ENCODE measurements at regions not wholly inside any gene's neighbourhood (a gene's known extent, or its start where the extent isn't known, plus 50 kb on each side); places are given as distances from the start of the nearest gene placed in this dataset.
"Not testable (repeated sequence)": the region's sequence is repeated elsewhere in the genome, so short reads cannot be mapped to it uniquely, and the experiment has no call there.

DNA sequence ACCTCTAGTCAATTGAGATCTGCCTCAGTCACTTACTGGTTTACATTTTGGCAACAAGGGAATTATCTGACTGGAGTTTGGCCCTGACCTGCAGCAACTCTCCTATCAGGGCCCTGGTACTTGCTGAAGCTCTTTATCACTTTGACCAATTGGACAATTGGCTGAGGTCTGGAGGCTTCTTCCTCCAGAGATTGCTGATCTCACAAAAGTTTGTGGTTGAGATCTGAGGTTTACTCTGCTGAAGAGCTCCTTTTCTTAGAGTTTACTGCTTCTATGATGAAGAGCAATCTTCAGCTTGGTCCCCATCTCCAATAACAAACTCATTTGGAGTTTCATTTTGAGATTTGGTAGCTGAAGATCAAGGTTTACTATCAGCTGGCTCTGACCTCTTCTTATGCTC is 276.9 kb upstream of the SGCG start:
- Histone ChIP-seq H3K4me3 (ENCODE audit: low read length in 2 of 2) (no peak overlapping the region), H3K9ac (ENCODE audit: low read depth in 1 of 2, low read length in 2 of 2) (no peak overlapping the region), H3K27me3 (ENCODE audit: control insufficient read depth in 2 of 2, insufficient read depth in 2 of 2, low read length in 2 of 2) (no peaks in the 10 kb centered on the region), H3K9me3 (ENCODE audit: control insufficient read depth in 2 of 2, low read length in 2 of 2) (no peaks in the 10 kb centered on the region), H3K27ac (ENCODE audit: low read depth in 2 of 2, low read length in 2 of 2) (no peak overlapping the region), H3K4me1 (ENCODE audit: control insufficient read depth in 2 of 2, insufficient read depth in 2 of 2, low read length in 2 of 2) (no peaks in the 10 kb centered on the region), H3K36me3 (ENCODE audit: control insufficient read depth in 2 of 2, insufficient read depth in 2 of 2, low read length in 2 of 2) (no peaks in the 10 kb centered on the region)

DNA sequence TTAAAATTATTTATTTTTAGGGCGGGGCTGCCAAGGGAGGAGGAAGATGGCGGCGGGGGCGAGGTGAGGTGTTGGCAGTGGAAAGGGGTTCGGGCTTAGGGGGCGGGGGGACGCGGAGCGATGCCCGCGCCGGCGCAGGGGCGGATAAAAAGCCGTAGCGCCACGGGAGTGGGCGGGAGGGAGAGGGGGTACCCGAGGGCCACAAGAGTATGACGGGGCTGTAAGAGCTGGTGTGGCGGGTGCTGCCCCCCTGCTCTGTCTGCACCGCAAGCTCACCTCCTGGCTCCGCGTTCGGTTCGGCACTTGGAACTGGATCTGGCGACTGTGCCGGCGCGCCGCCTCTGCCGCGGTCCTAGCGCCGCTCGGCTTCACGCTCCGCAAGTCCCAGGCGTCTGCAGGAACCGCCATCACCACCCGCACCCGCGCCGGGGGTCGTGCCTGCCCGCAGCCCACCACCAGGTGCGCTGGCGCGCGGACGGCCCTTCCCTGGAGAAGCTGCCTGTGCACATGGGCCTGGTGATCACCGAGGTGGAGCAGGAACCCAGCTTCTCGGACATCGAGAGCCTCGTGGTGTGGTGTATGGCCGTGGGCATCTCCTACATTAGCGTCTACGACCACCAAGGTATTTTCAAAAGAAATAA is 265.2 kb upstream of the SGCG start:
- H3K4me1 ChIP-seq (ENCODE audit: control insufficient read depth in 2 of 2, insufficient read depth in 2 of 2, low read length in 2 of 2), result no peaks in the 10 kb centered on the region
- H3K36me3 ChIP-seq (ENCODE audit: control insufficient read depth in 2 of 2, insufficient read depth in 2 of 2, low read length in 2 of 2), result no peaks in the 10 kb centered on the region
- H3K27me3 ChIP-seq (ENCODE audit: control insufficient read depth in 2 of 2, insufficient read depth in 2 of 2, low read length in 2 of 2), result no peaks in the 10 kb centered on the region
- H3K4me3 ChIP-seq (ENCODE audit: low read length in 2 of 2), result peak overlapping the region; percentile 66 to 72
- peak overlapping the region in 1 of 2 donors; percentile 47 for H3K27ac ChIP-seq (ENCODE audit: low read depth in 2 of 2, low read length in 2 of 2)
- H3K9me3 ChIP-seq (ENCODE audit: control insufficient read depth in 2 of 2, low read length in 2 of 2), result no peaks in the 10 kb centered on the region
- H3K9ac ChIP-seq (ENCODE audit: low read depth in 1 of 2, low read length in 2 of 2), result peak overlapping the region in 1 of 2 donors; percentile 57

DNA sequence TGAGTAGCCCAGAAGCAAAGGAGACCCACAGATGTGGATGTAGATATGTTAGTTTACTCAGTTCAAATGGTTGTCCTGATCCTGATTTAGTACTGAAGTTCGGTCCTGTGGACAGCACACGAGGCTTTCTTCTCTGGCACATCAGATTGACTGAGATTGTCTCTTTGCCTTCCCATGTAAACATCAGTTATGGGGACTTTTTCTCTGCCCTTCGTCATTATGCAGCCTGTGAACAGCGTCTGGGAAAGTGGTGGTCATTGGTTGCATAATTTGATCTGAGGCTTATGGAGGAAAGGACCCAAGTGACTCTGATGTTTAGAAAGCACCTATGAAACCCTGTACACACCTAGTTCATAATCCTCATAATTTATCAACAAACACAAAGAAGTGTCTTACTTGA is 264.5 kb upstream of the SGCG start:
- H3K27me3 ChIP-seq (ENCODE audit: control insufficient read depth in 2 of 2, insufficient read depth in 2 of 2, low read length in 2 of 2); H3K4me1 ChIP-seq (ENCODE audit: control insufficient read depth in 2 of 2, insufficient read depth in 2 of 2, low read length in 2 of 2); H3K9ac ChIP-seq (ENCODE audit: low read depth in 1 of 2, low read length in 2 of 2); H3K36me3 ChIP-seq (ENCODE audit: control insufficient read depth in 2 of 2, insufficient read depth in 2 of 2, low read length in 2 of 2); H3K9me3 ChIP-seq (ENCODE audit: control insufficient read depth in 2 of 2, low read length in 2 of 2); H3K27ac ChIP-seq (ENCODE audit: low read depth in 2 of 2, low read length in 2 of 2): not testable (repeated sequence)
- H3K4me3 ChIP-seq (ENCODE audit: low read length in 2 of 2), result peak overlapping the region in 1 of 2 donors; percentile 66

DNA sequence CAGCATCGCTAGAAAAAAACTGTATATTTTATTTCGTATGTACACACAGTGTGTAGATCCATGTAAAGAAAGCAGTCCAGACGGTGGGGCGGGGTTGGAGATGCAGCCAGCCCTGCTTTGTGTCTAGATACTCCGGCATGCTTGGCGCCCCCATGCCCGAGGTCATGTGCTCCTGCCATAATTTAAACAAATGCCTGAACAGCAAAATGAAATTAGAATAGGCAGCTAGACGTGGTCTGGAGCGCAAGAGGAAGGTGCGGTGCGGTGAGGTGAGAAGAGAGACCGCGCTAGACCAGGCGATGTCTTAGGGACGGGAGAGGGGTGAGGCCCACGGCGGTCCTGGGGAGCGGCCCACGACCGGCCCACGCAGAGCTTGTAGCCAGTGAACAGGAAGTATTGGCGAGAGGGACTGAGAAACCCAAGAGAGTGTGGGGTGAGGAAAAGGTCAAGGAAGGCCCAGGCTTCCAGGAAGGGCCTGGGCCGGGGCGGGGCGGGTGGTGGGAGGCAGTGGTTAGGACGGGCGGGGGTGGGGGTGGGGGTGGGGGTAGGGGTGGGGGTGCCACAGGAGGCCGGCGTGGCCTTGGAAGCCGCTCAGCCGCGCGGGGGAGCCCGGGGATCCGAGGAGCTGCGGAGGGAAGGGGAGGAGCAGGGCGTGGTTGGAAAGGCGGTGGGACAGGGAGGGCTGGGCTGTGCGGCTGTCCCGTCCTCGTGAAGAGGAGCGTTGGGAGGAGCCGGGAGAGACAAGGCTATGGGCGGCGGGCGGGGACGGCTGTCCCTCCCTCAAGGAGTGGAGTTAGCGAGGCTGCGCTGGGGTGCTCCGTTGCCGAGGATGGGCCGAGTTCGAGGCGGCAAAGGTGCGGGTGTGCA is 254.7 kb upstream of the SGCG start:
- H3K9me3 ChIP-seq (ENCODE audit: control insufficient read depth in 2 of 2, low read length in 2 of 2), result no peaks in the 10 kb centered on the region
- no peaks in the 10 kb centered on the region for H3K4me1 ChIP-seq (ENCODE audit: control insufficient read depth in 2 of 2, insufficient read depth in 2 of 2, low read length in 2 of 2)
- H3K9ac ChIP-seq (ENCODE audit: low read depth in 1 of 2, low read length in 2 of 2), result peak overlapping the region in 1 of 2 donors; percentile 48
- peak overlapping the region in 1 of 2 donors; percentile 56 for H3K27ac ChIP-seq (ENCODE audit: low read depth in 2 of 2, low read length in 2 of 2)
- peaks cover 0 to 2% of the 10 kb centered on the region in 2 donors for H3K27me3 ChIP-seq (ENCODE audit: control insufficient read depth in 2 of 2, insufficient read depth in 2 of 2, low read length in 2 of 2)
- H3K36me3 ChIP-seq (ENCODE audit: control insufficient read depth in 2 of 2, insufficient read depth in 2 of 2, low read length in 2 of 2), result no peaks in the 10 kb centered on the region
- peak overlapping the region; percentile 20 to 54 for H3K4me3 ChIP-seq (ENCODE audit: low read length in 2 of 2)

DNA sequence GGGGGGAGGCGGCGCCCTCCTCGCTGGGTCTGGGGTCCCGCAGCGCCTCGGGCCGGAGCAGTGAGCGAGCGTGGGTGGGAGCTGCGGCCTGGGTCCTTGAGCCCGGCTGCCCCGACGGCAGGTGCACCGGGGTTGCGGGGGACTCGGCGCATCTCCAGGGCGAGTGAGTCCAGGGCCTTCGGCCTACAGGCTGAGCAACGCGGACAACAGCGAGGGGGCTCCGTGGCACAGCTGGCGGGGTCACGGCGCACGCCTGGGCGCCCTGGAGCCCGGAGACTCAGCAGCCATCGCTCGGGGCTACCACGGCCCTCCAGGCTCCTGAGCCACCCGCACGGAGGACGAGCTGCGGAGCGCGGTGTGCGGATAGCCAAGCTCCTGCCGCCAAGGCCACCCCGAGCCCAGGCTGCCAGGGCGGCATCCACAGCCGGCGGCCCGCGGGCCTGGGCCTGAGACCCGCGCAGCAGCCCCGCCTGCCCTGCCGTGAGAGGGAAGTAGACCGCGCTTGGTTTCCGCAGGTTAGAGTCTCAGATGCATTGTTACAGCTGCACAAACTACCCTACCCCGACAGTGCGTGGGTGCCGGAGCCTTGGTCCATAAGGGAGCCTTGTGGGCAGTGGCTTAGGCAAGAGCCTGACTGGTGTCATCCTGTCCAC is 253.9 kb upstream of the SGCG start:
- Histone ChIP-seq H3K36me3 (ENCODE audit: control insufficient read depth in 2 of 2, insufficient read depth in 2 of 2, low read length in 2 of 2) (no peaks in the 10 kb centered on the region), H3K27ac (ENCODE audit: low read depth in 2 of 2, low read length in 2 of 2) (peak overlapping the region in 1 of 2 donors; percentile 9), H3K9ac (ENCODE audit: low read depth in 1 of 2, low read length in 2 of 2) (peak overlapping the region in 1 of 2 donors; percentile 48), H3K4me3 (ENCODE audit: low read length in 2 of 2) (peak overlapping the region; percentile 20 to 54), H3K27me3 (ENCODE audit: control insufficient read depth in 2 of 2, insufficient read depth in 2 of 2, low read length in 2 of 2) (peaks cover 0 to 2% of the 10 kb centered on the region in 2 donors), H3K4me1 (ENCODE audit: control insufficient read depth in 2 of 2, insufficient read depth in 2 of 2, low read length in 2 of 2) (no peaks in the 10 kb centered on the region), H3K9me3 (ENCODE audit: control insufficient read depth in 2 of 2, low read length in 2 of 2) (no peaks in the 10 kb centered on the region)

DNA sequence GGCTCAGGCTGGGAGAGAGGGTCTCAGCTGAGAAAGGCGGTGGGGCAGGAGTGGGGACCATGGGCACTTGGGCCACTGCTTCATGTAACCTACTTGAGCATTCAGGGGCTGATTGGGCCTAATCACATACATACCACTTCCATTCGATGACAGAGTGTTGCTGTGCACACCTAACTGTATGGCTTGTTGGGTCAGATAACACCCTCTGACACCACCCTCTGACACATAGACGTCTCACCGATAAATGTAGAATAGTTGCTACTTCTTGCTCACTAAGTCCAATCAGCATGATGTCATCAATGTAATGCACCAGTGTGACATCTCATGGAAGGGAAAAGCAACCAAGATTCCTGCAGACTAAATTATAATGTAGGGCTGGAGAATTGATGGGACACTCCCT is 252.9 kb upstream of the SGCG start:
- not testable (repeated sequence) for H3K9ac ChIP-seq (ENCODE audit: low read depth in 1 of 2, low read length in 2 of 2); H3K4me1 ChIP-seq (ENCODE audit: control insufficient read depth in 2 of 2, insufficient read depth in 2 of 2, low read length in 2 of 2); H3K27me3 ChIP-seq (ENCODE audit: control insufficient read depth in 2 of 2, insufficient read depth in 2 of 2, low read length in 2 of 2); H3K9me3 ChIP-seq (ENCODE audit: control insufficient read depth in 2 of 2, low read length in 2 of 2); H3K27ac ChIP-seq (ENCODE audit: low read depth in 2 of 2, low read length in 2 of 2); H3K36me3 ChIP-seq (ENCODE audit: control insufficient read depth in 2 of 2, insufficient read depth in 2 of 2, low read length in 2 of 2); H3K4me3 ChIP-seq (ENCODE audit: low read length in 2 of 2)

DNA sequence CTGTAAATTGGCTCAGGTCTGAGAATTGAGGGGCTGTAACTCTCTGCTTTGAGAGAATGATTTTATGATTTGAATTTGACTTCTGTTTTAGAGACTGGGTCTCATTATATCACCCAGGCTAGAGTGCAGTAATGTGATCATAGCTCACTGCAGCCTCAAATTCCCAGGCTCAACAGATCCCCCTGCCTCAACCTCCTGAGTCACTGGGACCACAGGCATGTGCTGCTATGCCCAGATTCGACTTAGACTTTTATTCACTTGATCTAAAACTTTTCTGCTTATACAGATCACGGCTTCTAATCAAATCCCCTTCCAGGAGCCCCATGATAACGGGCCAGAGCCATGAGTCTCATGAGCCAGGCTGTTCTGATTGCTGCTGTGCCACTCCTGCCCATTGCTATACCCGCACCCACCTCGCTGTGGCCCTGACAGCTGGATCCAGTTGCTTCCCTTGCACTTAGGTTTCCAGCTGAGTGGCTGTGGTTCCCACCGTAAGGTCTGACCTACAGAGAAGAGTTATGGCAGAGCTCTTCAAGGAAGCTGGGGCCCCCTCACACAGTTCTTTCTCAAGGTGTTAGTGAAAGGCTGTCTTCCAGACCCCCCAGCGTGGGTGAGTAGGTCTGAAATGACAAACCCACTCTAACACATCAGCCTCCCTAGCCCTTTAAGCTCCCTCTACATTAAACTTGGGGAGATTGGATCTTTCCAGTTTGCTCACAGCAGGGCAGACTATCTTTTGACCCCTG is 251.2 kb upstream of the SGCG start:
- Histone ChIP-seq H3K27ac (ENCODE audit: low read depth in 2 of 2, low read length in 2 of 2) (no peak overlapping the region), H3K9me3 (ENCODE audit: control insufficient read depth in 2 of 2, low read length in 2 of 2) (no peaks in the 10 kb centered on the region), H3K27me3 (ENCODE audit: control insufficient read depth in 2 of 2, insufficient read depth in 2 of 2, low read length in 2 of 2) (peaks cover 0 to 2% of the 10 kb centered on the region in 2 donors), H3K4me3 (ENCODE audit: low read length in 2 of 2) (no peak overlapping the region), H3K36me3 (ENCODE audit: control insufficient read depth in 2 of 2, insufficient read depth in 2 of 2, low read length in 2 of 2) (no peaks in the 10 kb centered on the region), H3K4me1 (ENCODE audit: control insufficient read depth in 2 of 2, insufficient read depth in 2 of 2, low read length in 2 of 2) (no peaks in the 10 kb centered on the region), H3K9ac (ENCODE audit: low read depth in 1 of 2, low read length in 2 of 2) (no peak overlapping the region)

DNA sequence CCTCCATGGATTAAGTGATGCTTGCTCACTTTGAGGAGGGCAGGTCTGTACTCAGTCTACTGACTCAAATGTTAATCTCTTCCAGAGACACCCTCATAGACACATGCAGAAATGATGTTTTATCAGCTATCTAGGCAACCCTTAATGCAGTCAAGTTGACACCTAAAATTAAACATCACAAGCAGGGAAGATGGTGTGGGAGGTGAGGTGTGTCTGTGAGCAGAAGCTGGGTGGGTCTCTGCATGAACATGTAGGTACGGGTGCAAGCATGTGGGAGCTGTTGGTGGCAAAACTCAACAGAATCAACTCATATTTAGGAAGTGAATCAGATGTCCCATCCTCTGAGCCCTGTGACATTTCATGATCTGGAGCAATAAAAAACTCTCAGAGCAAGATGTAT is 249.2 kb upstream of the SGCG start:
- Histone ChIP-seq H3K4me3 (ENCODE audit: low read length in 2 of 2) (no peak overlapping the region), H3K27me3 (ENCODE audit: control insufficient read depth in 2 of 2, insufficient read depth in 2 of 2, low read length in 2 of 2) (peaks cover 0 to 2% of the 10 kb centered on the region in 2 donors), H3K9me3 (ENCODE audit: control insufficient read depth in 2 of 2, low read length in 2 of 2) (no peaks in the 10 kb centered on the region), H3K27ac (ENCODE audit: low read depth in 2 of 2, low read length in 2 of 2) (no peak overlapping the region), H3K9ac (ENCODE audit: low read depth in 1 of 2, low read length in 2 of 2) (no peak overlapping the region), H3K36me3 (ENCODE audit: control insufficient read depth in 2 of 2, insufficient read depth in 2 of 2, low read length in 2 of 2) (no peaks in the 10 kb centered on the region), H3K4me1 (ENCODE audit: control insufficient read depth in 2 of 2, insufficient read depth in 2 of 2, low read length in 2 of 2) (no peaks in the 10 kb centered on the region)

DNA sequence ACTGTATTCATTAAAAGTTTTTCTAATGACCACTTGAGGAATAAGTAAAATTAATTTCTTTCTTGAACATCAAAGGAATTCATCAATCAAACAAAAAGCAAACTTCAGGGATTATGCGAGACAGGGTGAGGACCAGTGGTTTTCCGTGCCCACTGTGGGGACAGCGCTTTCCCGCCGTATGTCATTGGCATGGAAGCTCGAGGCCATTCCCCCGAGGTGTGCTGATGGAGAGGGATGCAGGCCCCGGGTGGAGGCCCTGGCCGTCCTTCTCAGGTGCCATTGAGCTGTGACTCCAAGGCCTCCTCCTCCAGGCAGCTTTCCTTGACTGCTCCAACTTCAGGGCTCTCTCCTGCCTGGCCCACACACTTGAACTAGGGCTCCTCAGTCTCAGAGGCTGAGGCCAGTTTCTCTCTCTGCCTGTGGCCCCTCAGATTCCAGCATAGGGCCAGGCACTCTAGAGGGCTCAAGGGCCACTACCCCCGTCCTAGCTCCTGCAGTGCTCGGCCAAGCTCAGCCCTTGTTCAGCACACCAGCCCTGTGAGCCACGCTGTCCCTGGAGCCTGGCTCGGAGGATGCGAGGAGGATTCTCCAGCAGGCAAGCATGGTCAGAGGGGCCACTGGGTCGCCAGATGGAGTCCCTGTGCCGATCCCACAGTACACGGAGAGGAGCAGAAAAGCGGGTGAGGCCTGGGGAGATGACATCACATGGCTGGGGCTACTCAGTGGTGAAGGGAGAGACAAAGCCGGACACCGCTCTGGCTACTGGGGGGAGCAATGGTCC is 248.0 kb upstream of the SGCG start:
- H3K9me3 ChIP-seq (ENCODE audit: control insufficient read depth in 2 of 2, low read length in 2 of 2); H3K4me1 ChIP-seq (ENCODE audit: control insufficient read depth in 2 of 2, insufficient read depth in 2 of 2, low read length in 2 of 2): not testable (repeated sequence)

More for the DNA sequence above, 248.0 kb upstream of the SGCG start:
- not testable (repeated sequence) for H3K4me3 ChIP-seq (ENCODE audit: low read length in 2 of 2); H3K27ac ChIP-seq (ENCODE audit: low read depth in 2 of 2, low read length in 2 of 2); H3K9ac ChIP-seq (ENCODE audit: low read depth in 1 of 2, low read length in 2 of 2); H3K36me3 ChIP-seq (ENCODE audit: control insufficient read depth in 2 of 2, insufficient read depth in 2 of 2, low read length in 2 of 2); H3K27me3 ChIP-seq (ENCODE audit: control insufficient read depth in 2 of 2, insufficient read depth in 2 of 2, low read length in 2 of 2)

Data from mucosa of rectum (tissue), 2 donors.